AG10803 (cell line): ENCODE measurements at regions not wholly inside any gene's neighbourhood (a gene's known extent, or its start where the extent isn't known, plus 50 kb on each side); places are given as distances from the start of the nearest gene placed in this dataset.
"Not testable (repeated sequence)": the region's sequence is repeated elsewhere in the genome, so short reads cannot be mapped to it uniquely, and the experiment has no call there.

Experiments
- DNase-seq: peaks from one replicate; pipeline ENCODE4 v3.0.0; 2010; ENCODE audit warnings: low read depth
- H3K4me3 ChIP-seq: 2 replicates; pipeline ENCODE4 v1.5.1; 2011; ENCODE audit warnings: mild to moderate bottlenecking, low read length, control low read depth
- CTCF ChIP-seq: conservative IDR thresholded peaks from 2 replicates; pipeline ENCODE4 v1.5.1; 2011; ENCODE audit warnings: mild to moderate bottlenecking, low read length, control low read depth, inconsistent platforms

GRCh38 chr5:174576042-174576441 is 148.3 kb upstream of the MSX2 start:
- no peak for TF ChIP-seq CTCF
- no peak for DNase-seq
- H3K4me3 ChIP-seq, result no peak overlapping the region

GRCh38 chr5:174581479-174581878 is 142.9 kb upstream of the MSX2 start:
- H3K4me3 ChIP-seq, result no peak overlapping the region
- TF ChIP-seq CTCF, result no peak
- DNase-seq, result no peak

DNA sequence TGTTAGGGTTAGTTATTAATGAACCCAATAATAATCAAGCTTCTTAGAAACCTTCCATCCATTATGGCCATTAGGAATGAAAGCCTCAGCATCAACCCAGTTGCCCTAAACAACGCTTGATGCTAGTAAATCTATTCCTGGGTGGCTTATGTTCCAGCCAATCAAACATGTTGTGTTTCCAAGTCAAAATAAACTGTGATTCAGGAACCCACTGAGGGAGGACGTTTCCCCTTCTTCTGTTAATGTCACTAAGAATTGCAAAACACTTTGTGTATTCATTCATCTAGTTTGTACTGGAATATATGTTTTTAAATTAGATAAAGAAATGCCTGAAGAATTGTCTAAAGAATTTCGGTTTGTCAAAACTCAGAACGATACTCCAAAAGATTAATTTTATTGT is 142.5 kb upstream of the MSX2 start:
- no peak for TF ChIP-seq CTCF
- no peak for DNase-seq
- H3K4me3 ChIP-seq, result no peak overlapping the region

- no peak for TF ChIP-seq CTCF
- H3K4me3 ChIP-seq, result no peak overlapping the region
- DNase-seq, result no peak
These were observed 141.3 kb upstream of the MSX2 start for GRCh38 chr5:174583071-174583470.

GRCh38 chr5:174585472-174585871 is 138.9 kb upstream of the MSX2 start:
- DNase-seq, result no peak
- H3K4me3 ChIP-seq, result no peak overlapping the region
- no peak for TF ChIP-seq CTCF

DNA sequence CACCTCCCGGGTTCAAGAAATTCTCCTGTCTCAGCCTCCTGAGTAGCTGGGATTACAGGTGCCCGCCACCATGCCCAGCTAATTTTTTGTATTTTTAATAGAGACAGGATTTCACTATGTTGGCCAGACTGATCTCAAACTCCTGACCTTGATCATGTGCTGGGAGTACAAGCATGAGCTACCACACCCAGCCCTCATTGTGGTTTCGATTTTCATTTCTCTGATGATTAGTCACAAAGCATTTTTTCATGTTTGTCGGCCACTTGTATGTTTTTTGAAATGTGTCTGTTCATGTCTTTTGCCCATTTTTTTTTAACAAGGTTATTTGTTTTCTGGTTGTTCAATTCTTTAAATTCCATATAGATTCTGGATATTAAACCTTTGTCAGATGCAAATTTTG is 138.2 kb upstream of the MSX2 start:
- H3K4me3 ChIP-seq, DNase-seq: not testable (repeated sequence)

GRCh38 chr5:174589011-174589410 is 135.4 kb upstream of the MSX2 start:
- no peak for TF ChIP-seq CTCF
- H3K4me3 ChIP-seq, result no peak overlapping the region
- no peak for DNase-seq

GRCh38 chr5:174589599-174589998 is 134.8 kb upstream of the MSX2 start:
- no peak for TF ChIP-seq CTCF
- DNase-seq, result no peak
- H3K4me3 ChIP-seq, result no peak overlapping the region
